Lower lobe of right lung (tissue), 2 donors: ENCODE measurements at regions not wholly inside any gene's neighbourhood (a gene's known extent, or its start where the extent isn't known, plus 50 kb on each side); places are given as distances from the start of the nearest gene placed in this dataset.

Experiments used
- ATAC-seq, 2 donors: fragments of 200-7000 bp; cut with Tn5 transposase; one replicate each; pipeline ENCODE4 v1.9.1; 2020 to 2022; ENCODE audit warnings: mild to moderate bottlenecking in 2 of 2, moderate library complexity in 2 of 2
- DNase-seq: peaks from one replicate; pipeline ENCODE4 v3.0.0-alpha.2; 2020
- H3K27ac ChIP-seq: fragments of 200-600 bp; one replicate; pipeline ENCODE4 v1.8.0; 2022
- H3K27me3 ChIP-seq: fragments of 200-600 bp; one replicate; pipeline ENCODE4 v1.8.0; 2022; ENCODE audit warnings: low read depth
- H3K36me3 ChIP-seq: fragments of 200-600 bp; one replicate; pipeline ENCODE4 v1.8.0; 2022; ENCODE audit warnings: mild to moderate bottlenecking
- H3K4me1 ChIP-seq: fragments of 200-600 bp; one replicate; pipeline ENCODE4 v1.8.0; 2022
- H3K4me3 ChIP-seq: fragments of 200-600 bp; one replicate; pipeline ENCODE4 v1.8.0; 2022; ENCODE audit warnings: mild to moderate bottlenecking
- H3K9me3 ChIP-seq: fragments of 200-600 bp; one replicate; pipeline ENCODE4 v1.8.0; 2022
- CTCF ChIP-seq: fragments of 200-600 bp; IDR thresholded peaks from one replicate; pipeline ENCODE4 v1.8.0; 2022; ENCODE audit warnings: antibody characterized with exemption, mild to moderate bottlenecking
- intact Hi-C: fragments of 100-400 bp; cut with DNase I; formaldehyde crosslinking; loops from one replicate; pipeline ENCODE4 v1.11.0; 2022
- donor health status: DM: no; HTN: yes; CAD: no; lungs with severe emphysema.

- ATAC-seq (peak in 1 of 2 donors; percentile 47), DNase-seq (no peak)
- intact Hi-C loops, result no loop called here
Observed at GRCh38 chr11:95605271-95605940, 184.2 kb downstream of the FAM76B start.

GRCh38 chr11:95599959-95600586 lies 189.5 kb downstream of the FAM76B start:
- no peak for TF ChIP-seq CTCF
- ATAC-seq (no peak), DNase-seq (no peak)
- H3K36me3 ChIP-seq, result no peaks in the 10 kb centered on the region
- no peak overlapping the region for H3K4me3 ChIP-seq
- no peak overlapping the region for H3K27ac ChIP-seq
- intact Hi-C loops, result no loop called here
- H3K9me3 ChIP-seq, result no peaks in the 10 kb centered on the region
- no peaks in the 10 kb centered on the region for H3K27me3 ChIP-seq
- H3K4me1 ChIP-seq, result no peaks in the 10 kb centered on the region

More at GRCh38 chr11:95605271-95605940, 184.2 kb downstream of the FAM76B start:
- Histone ChIP-seq H3K4me3 (no peak overlapping the region), H3K4me1 (no peaks in the 10 kb centered on the region), H3K36me3 (no peaks in the 10 kb centered on the region), H3K9me3 (no peaks in the 10 kb centered on the region), H3K27me3 (no peaks in the 10 kb centered on the region), H3K27ac (no peak overlapping the region)
- TF ChIP-seq CTCF, result no peak

- no peak for TF ChIP-seq CTCF
- no peak for ATAC-seq
- H3K4me3 ChIP-seq, result no peak overlapping the region
- H3K27ac ChIP-seq, result no peak overlapping the region
- no peaks in the 10 kb centered on the region for H3K9me3 ChIP-seq
- no peaks in the 10 kb centered on the region for H3K27me3 ChIP-seq
- H3K4me1 ChIP-seq, result no peaks in the 10 kb centered on the region
- DNase-seq, result no peak
- H3K36me3 ChIP-seq, result no peaks in the 10 kb centered on the region
- intact Hi-C loops, result no loop called here
Observed at GRCh38 chr11:95595973-95596489, 193.6 kb downstream of the FAM76B start.

- Histone ChIP-seq H3K27me3 (no peaks in the 10 kb centered on the region), H3K4me1 (no peaks in the 10 kb centered on the region), H3K9me3 (no peaks in the 10 kb centered on the region), H3K4me3 (no peak overlapping the region), H3K36me3 (no peaks in the 10 kb centered on the region), H3K27ac (no peak overlapping the region)
- DNase-seq (no peak), ATAC-seq (peak in 1 of 2 donors; percentile 9)
- intact Hi-C loops, result no loop called here
- no peak for TF ChIP-seq CTCF
Observed at GRCh38 chr11:95595541-95595940, 194.0 kb downstream of the FAM76B start.

- no peaks in the 10 kb centered on the region for H3K9me3 ChIP-seq
- intact Hi-C loops, result no loop called here
- TF ChIP-seq CTCF, result no peak
- H3K4me1 ChIP-seq, result no peaks in the 10 kb centered on the region
- no peaks in the 10 kb centered on the region for H3K27me3 ChIP-seq
- H3K36me3 ChIP-seq, result no peaks in the 10 kb centered on the region
- no peak overlapping the region for H3K27ac ChIP-seq
- ATAC-seq (no peak), DNase-seq (no peak)
- no peak overlapping the region for H3K4me3 ChIP-seq
Observed at GRCh38 chr11:95593111-95593510, 196.5 kb downstream of the FAM76B start.
